A549 (cell line): ENCODE measurements at regions not wholly inside any gene's neighbourhood (a gene's known extent, or its start where the extent isn't known, plus 50 kb on each side); places are given as distances from the start of the nearest gene placed in this dataset.

Experiments used
- CTCF ChIP-seq: fragments of >200 bp; sonication (Bioruptor Twin); formaldehyde crosslinking; IDR thresholded peaks from 3 replicates; pipeline ENCODE4 v1.5.1; 2016
- JUN ChIP-seq, 2 experiments: fragments of >200 bp; sonication (Bioruptor Twin); formaldehyde crosslinking; IDR thresholded peaks; 2 replicates in 1 of 2; 3 replicates in 1 of 2; pipeline ENCODE4 v1.6.1; 2016 to 2017

- no peak for TF ChIP-seq CTCF
- TF ChIP-seq JUN (IDR thresholded peaks at IDR 0.05) = no peak
Measured at GRCh38 chr5:167167191-167167795, 1124.2 kb upstream of the WWC1 start.
